Lower leg skin (tissue), 4 donors: ENCODE measurements at regions not wholly inside any gene's neighbourhood (a gene's known extent, or its start where the extent isn't known, plus 50 kb on each side); places are given as distances from the start of the nearest gene placed in this dataset.

Experiments
- DNase-seq, 2 donors: peaks; one replicate each; pipeline ENCODE4 v3.0.0-alpha.2; 2019; ENCODE audit warnings: low spot score in 2 of 2
- H3K4me3 ChIP-seq: fragments of 200-600 bp; sonication (generic); 2 replicates; pipeline ENCODE4 v1.5.1; 2017; ENCODE audit warnings: mild to moderate bottlenecking, low read depth; ENCODE audit not compliant: poor library complexity, severe bottlenecking
- POLR2A ChIP-seq, 2 donors: fragments of 450-650 bp; IDR thresholded peaks; one replicate each; pipeline ENCODE4 v1.6.1; 2016 to 2017; ENCODE audit warnings: antibody characterized with exemption in 2 of 2, mild to moderate bottlenecking in 1 of 2, moderate library complexity in 1 of 2
- WGBS, 2 donors: methylation state at CpG; one replicate each; pipeline ENCODE4 v1.1.5; 2018; 5-methylcytosine and 5-hydroxymethylcytosine counted together
- intact Hi-C: fragments of 100-400 bp; cut with DNase I; formaldehyde crosslinking; loops from one replicate; pipeline ENCODE4 v1.15.0; 2023; ENCODE audit warnings: low total_unique reads
- TF ChIP-seq, protein P1 (sequence below), 3 donors: fragments of 450-650 bp; IDR thresholded peaks; one replicate each; pipeline ENCODE4 v1.5.1; 2016; ENCODE audit warnings: antibody characterized with exemption in 3 of 3, mild to moderate bottlenecking in 3 of 3, moderate library complexity in 2 of 3

DNA sequence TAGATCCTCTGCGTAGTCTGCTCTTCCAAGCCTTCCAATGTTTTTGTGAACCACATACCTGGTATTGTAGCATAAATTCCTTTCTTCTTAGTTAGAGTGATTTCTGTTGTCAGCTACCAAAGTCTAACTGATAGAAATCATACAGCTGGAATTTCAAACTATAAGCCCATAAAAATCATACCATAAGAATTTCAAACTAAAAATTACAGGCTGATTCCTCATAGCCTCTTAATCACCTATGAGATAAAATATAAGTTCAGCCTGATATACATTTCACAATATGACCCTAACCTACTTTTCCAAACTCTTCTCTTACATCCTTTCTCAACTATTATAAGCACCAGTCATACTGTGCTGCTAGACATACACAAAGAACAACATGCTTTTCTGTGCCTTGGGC, 64.8 kb downstream of the PTHLH start:
- intact Hi-C loops: no loop called here
- no peak for DNase-seq
- 91 to 100% methylated on average over 1 of the region's 1 CpG for WGBS, 2 donors
- TF ChIP-seq, protein P1, sequence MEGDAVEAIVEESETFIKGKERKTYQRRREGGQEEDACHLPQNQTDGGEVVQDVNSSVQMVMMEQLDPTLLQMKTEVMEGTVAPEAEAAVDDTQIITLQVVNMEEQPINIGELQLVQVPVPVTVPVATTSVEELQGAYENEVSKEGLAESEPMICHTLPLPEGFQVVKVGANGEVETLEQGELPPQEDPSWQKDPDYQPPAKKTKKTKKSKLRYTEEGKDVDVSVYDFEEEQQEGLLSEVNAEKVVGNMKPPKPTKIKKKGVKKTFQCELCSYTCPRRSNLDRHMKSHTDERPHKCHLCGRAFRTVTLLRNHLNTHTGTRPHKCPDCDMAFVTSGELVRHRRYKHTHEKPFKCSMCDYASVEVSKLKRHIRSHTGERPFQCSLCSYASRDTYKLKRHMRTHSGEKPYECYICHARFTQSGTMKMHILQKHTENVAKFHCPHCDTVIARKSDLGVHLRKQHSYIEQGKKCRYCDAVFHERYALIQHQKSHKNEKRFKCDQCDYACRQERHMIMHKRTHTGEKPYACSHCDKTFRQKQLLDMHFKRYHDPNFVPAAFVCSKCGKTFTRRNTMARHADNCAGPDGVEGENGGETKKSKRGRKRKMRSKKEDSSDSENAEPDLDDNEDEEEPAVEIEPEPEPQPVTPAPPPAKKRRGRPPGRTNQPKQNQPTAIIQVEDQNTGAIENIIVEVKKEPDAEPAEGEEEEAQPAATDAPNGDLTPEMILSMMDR (IDR thresholded peaks at IDR 0.05): no peak
- no peak for TF ChIP-seq POLR2A (IDR thresholded peaks at IDR 0.05)
- H3K4me3 ChIP-seq: no peak overlapping the region

DNA sequence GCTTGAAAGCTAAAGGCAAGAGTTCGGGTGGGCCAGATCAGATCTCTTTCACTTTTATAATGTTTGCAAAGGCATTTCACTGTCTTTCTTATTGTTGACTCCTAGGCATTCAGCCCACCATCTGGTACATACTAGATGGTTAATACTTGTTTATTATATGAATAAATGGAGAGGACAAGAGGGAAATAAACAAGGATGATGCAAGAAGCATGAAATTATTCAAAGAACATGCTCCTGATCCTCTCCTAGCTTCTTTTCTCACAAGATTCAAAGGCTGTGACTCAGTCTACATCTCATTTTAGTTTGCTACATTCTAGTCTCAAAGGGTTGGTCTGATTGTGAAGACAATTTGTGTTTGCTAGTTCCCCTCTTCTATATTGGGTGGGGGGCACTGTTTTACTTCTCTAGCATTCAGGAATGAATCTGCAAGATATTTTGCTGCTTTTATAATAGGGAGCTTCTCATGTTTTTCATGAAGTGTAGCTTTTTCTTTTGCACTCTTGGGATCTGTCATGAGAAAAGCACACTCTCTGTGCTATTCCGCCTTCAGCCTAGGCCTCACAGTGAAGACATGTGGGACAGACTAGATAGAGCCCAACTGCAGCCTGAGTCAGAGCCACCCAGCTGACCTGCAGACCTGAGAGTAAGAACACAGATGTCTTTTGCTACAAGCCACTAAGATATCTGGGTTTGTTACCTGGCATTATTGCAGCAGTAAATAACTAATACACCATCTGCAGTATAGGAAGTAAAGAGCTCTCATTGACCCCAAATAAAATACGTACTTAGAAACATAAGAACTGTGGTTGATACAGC, 65.7 kb downstream of the PTHLH start:
- intact Hi-C loops: no loop called here
- WGBS, 2 donors: 87 to 96% methylated on average over 3 of the region's 3 CpGs
- DNase-seq: no peak
- TF ChIP-seq, protein P1 (IDR thresholded peaks at IDR 0.05): no peak
- TF ChIP-seq POLR2A (IDR thresholded peaks at IDR 0.05): no peak
- no peak overlapping the region for H3K4me3 ChIP-seq

DNA sequence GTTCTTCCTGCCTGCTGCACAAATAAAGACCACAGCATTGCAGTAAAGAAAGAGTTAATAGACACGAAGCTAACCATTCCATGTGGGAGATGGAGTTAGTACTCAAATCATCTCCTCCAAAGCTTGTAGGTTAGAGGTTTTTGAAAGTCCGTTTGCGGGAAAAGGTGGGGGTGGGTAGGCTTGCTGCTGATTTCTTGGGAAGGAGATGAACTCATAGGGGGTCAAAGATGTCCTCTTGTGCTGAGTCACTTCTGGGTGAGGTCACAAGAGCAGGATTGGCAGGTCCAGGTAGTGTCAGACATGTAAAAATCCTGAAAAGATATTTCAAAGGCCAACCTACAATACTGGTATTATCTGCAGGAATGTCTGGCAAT, 66.4 kb downstream of the PTHLH start:
- intact Hi-C loops: no loop called here

DNA sequence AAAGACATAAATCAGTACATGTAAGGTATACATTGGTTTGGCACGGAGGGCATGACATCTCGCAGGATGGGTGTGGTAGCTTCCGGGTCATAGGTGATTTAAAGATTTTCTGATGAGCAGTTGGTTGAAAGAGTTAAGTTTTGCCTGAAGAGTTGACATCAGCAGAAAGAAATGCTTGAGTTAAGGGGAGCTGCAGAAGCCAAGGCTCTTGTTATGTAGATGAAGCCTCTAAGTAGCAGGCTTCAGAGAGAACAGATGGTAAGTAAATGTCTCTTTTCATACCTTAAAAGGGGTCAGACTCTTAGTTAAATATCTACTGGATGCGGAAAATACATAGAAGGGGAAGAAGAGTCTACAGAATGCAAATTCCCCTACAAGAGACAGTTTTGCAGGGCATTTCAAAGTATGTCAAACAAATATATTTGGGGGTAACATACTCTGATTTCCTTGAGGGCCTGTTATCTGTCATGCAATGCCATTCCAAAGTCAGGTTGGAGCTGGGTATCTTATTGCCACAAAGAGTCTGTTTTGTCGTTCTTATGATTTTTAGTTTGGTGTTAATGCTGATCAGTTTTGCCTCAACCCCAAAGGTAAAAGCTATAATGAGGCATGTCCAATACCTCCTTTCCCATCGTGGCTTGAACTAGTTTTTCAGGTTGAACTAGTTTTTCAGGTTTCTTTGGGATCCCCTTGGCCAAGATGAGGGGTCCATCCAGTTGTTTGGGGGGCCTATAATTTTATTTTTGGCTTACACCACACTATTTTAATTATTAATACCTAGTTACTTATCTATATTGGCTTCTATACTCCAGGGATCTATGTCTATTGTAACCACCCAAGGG, 67.0 kb downstream of the PTHLH start:
- WGBS, 2 donors: 85 to 88% methylated on average over 6 of the region's 6 CpGs
- TF ChIP-seq, protein P1 (IDR thresholded peaks at IDR 0.05): no peak
- TF ChIP-seq POLR2A (IDR thresholded peaks at IDR 0.05): no peak
- no peak overlapping the region for H3K4me3 ChIP-seq
- intact Hi-C loops: no loop called here
- DNase-seq: no peak

More for the DNA sequence above, 66.4 kb downstream of the PTHLH start:
- TF ChIP-seq, protein P1 (IDR thresholded peaks at IDR 0.05): no peak
- TF ChIP-seq POLR2A (IDR thresholded peaks at IDR 0.05): no peak
- no peak overlapping the region for H3K4me3 ChIP-seq
- no peak for DNase-seq
- 81 to 85% methylated on average over 3 of the region's 3 CpGs for WGBS, 2 donors

DNA sequence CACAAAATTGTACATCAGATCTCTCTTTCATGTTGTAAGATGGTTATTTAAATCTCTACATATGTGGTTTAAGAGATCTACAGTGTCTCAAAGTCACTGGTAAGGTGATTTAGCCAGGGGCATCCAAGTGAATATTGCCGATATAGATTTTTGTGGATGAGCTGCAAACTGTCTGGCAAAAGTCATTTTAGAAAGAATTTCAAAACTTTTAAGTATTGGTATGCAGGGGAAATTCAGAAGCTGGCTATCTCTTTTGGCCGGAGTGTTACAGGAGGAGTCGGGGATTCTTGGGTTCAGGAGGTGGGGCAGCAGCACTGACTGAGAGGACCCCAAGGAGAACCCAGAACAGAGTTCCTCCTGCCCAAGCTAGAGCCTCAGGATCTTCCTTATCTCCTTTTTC, 69.9 kb downstream of the PTHLH start:
- intact Hi-C loops: no loop called here
- 87 to 92% methylated on average over 3 of the region's 3 CpGs for WGBS, 2 donors
- no peak overlapping the region for H3K4me3 ChIP-seq
- no peak for DNase-seq
- TF ChIP-seq POLR2A (IDR thresholded peaks at IDR 0.05): no peak
- TF ChIP-seq, protein P1 (IDR thresholded peaks at IDR 0.05): no peak
